Endothelial cell of umbilical vein (primary cell): ENCODE measurements at regions not wholly inside any gene's neighbourhood (a gene's known extent, or its start where the extent isn't known, plus 50 kb on each side); places are given as distances from the start of the nearest gene placed in this dataset.
A peak's percentile ranks its signal among the peaks of the same experiment; 100 is the strongest.

ENCODE experiments used
- CTCF ChIP-seq, 2 donors: IDR thresholded peaks; 1 replicate in 1 of 2; 2 replicates in 1 of 2; pipeline ENCODE4 v1.5.1; 2011; ENCODE audit warnings: low read length in 2 of 2, mild to moderate bottlenecking in 2 of 2, moderate library complexity in 2 of 2, control low read depth in 1 of 2, inconsistent platforms in 1 of 2, low read depth in 1 of 2; ENCODE audit not compliant: insufficient read depth in 1 of 2; ENCODE audit errors: extremely low read depth in 1 of 2
- MAX ChIP-seq: IDR thresholded peaks from 2 replicates; pipeline ENCODE4 v1.6.1; 2011; ENCODE audit not compliant: insufficient read depth, insufficient read length
- POLR2AphosphoS5 ChIP-seq: IDR thresholded peaks from 2 replicates; pipeline ENCODE4 v1.6.1; 2012; ENCODE audit warnings: low read depth, mild to moderate bottlenecking, control low read depth, low read length, moderate library complexity; ENCODE audit not compliant: insufficient read depth

GRCh38 chr5:39570403-39571027 lies 145.7 kb upstream of the DAB2 start:
- no peak for TF ChIP-seq POLR2AphosphoS5
- peak; percentile 35 to 37 for TF ChIP-seq CTCF (IDR thresholded peaks at IDR 0.05; ENCODE audit: extremely low read depth in 1 of 2, insufficient read depth in 1 of 2, low read depth in 1 of 2, low read length in 2 of 2)
- no peak for TF ChIP-seq MAX
